Osteoblast (primary cell): ENCODE measurements at regions not wholly inside any gene's neighbourhood (a gene's known extent, or its start where the extent isn't known, plus 50 kb on each side); places are given as distances from the start of the nearest gene placed in this dataset.

Experiments
- DNase-seq: peaks from one replicate; pipeline ENCODE4 v3.0.0; 2011; ENCODE audit warnings: low spot score, mixed read lengths; ENCODE audit not compliant: insufficient read length; ENCODE audit errors: missing footprints
- H2AFZ ChIP-seq: 2 replicates; pipeline ENCODE4 v1.6.0; 2011; ENCODE audit warnings: mild to moderate bottlenecking, low read length
- H3K27ac ChIP-seq: 2 replicates; pipeline ENCODE4 v1.5.1; 2011; ENCODE audit warnings: mild to moderate bottlenecking, low read depth, low read length, moderate library complexity
- H3K27me3 ChIP-seq: 2 replicates; pipeline ENCODE4 v1.6.0; 2012; ENCODE audit warnings: mild to moderate bottlenecking, control low read depth, inconsistent platforms, low read length, moderate library complexity; ENCODE audit not compliant: insufficient read depth
- H3K36me3 ChIP-seq: 2 replicates; pipeline ENCODE4 v1.5.1; 2011; ENCODE audit warnings: mild to moderate bottlenecking, low read length, control low read depth, moderate library complexity; ENCODE audit not compliant: insufficient read depth
- H3K4me1 ChIP-seq: 2 replicates; pipeline ENCODE4 v1.5.1; 2011; ENCODE audit warnings: mild to moderate bottlenecking, low read length, control low read depth, moderate library complexity; ENCODE audit not compliant: insufficient read depth
- H3K4me2 ChIP-seq: 2 replicates; pipeline ENCODE4 v1.6.0; 2011; ENCODE audit warnings: mild to moderate bottlenecking, low read length; ENCODE audit not compliant: insufficient read depth
- H3K4me3 ChIP-seq: fragments of 200-600 bp; sonication (generic); 3 replicates; pipeline ENCODE4 v1.5.1; 2012; ENCODE audit warnings: mild to moderate bottlenecking, low read length, inconsistent platforms; ENCODE audit not compliant: insufficient read depth
- H3K79me2 ChIP-seq: 2 replicates; pipeline ENCODE4 v1.6.0; 2012; ENCODE audit warnings: mild to moderate bottlenecking, low read length, control low read depth, inconsistent platforms; ENCODE audit not compliant: insufficient read depth
- H3K9me3 ChIP-seq: 2 replicates; pipeline ENCODE4 v1.5.1; 2011; ENCODE audit warnings: low read depth, low read length, control low read depth
- H4K20me1 ChIP-seq: 2 replicates; pipeline ENCODE4 v1.6.0; 2012; ENCODE audit warnings: mild to moderate bottlenecking, low read length, control low read depth; ENCODE audit not compliant: insufficient read depth
- TF ChIP-seq, protein P1 (sequence below): IDR thresholded peaks from 2 replicates; pipeline ENCODE4 v1.5.1; 2011; ENCODE audit warnings: mild to moderate bottlenecking, low read depth, low read length, moderate library complexity; ENCODE audit errors: extremely low read depth

DNA sequence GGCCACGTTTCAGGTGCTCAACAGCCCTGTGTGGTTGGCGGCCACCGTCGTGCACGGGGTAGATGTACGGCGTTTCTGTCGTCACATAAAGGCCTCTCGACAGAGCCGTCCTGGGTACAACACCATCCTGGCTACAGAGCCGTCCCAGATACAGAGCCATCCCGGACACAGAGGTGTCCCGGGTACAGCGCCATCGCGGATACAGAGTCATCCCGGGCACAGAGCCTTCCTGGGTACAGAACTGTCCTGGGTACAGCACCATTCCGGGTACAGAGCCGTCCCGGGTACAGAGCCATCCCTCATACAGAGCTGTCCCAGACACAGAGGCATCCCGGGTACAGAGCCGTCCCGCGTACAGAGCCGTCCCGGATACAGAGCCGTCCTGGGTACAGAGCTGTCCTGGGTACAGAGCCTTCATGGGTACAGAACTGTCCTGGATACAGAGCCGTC is 222.7 kb upstream of the SOX1 start:
- Histone ChIP-seq H3K27me3 (no peaks in the 10 kb centered on the region), H4K20me1 (no peaks in the 10 kb centered on the region), H3K79me2 (no peaks in the 10 kb centered on the region), H3K9me3 (no peaks in the 10 kb centered on the region), H3K4me3 (no peak overlapping the region), H3K36me3 (no peaks in the 10 kb centered on the region), H3K27ac (no peak overlapping the region), H3K4me1 (no peaks in the 10 kb centered on the region), H2AFZ (no peak overlapping the region), H3K4me2 (no peak overlapping the region)
- no peak for DNase-seq
- TF ChIP-seq, protein P1, sequence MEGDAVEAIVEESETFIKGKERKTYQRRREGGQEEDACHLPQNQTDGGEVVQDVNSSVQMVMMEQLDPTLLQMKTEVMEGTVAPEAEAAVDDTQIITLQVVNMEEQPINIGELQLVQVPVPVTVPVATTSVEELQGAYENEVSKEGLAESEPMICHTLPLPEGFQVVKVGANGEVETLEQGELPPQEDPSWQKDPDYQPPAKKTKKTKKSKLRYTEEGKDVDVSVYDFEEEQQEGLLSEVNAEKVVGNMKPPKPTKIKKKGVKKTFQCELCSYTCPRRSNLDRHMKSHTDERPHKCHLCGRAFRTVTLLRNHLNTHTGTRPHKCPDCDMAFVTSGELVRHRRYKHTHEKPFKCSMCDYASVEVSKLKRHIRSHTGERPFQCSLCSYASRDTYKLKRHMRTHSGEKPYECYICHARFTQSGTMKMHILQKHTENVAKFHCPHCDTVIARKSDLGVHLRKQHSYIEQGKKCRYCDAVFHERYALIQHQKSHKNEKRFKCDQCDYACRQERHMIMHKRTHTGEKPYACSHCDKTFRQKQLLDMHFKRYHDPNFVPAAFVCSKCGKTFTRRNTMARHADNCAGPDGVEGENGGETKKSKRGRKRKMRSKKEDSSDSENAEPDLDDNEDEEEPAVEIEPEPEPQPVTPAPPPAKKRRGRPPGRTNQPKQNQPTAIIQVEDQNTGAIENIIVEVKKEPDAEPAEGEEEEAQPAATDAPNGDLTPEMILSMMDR: no peak

DNA sequence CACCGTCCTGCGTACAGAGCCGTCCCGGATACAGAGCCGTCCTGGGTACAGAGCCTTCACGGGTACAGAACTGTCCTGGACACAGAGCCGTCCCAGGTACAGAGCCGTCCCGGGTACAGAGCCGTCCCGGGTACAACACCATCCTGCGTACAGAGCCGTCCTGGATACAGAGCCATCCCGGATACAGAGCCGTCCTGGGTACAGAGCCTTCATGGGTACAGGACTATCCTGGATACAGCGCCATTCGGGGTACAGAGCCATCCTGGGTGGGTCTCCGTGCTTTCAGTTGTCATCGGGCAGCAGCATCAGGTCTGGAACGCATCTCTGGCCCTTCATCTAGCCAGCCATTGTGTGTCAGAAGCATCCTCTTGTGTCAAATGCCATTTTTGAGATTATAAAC is 222.3 kb upstream of the SOX1 start:
- no peaks in the 10 kb centered on the region for H3K36me3 ChIP-seq
- no peak for DNase-seq
- no peaks in the 10 kb centered on the region for H3K27me3 ChIP-seq
- H4K20me1 ChIP-seq: no peaks in the 10 kb centered on the region
- no peak overlapping the region for H2AFZ ChIP-seq
- TF ChIP-seq, protein P1: no peak
- H3K4me2 ChIP-seq: no peak overlapping the region
- H3K27ac ChIP-seq: no peak overlapping the region
- no peaks in the 10 kb centered on the region for H3K79me2 ChIP-seq
- no peaks in the 10 kb centered on the region for H3K4me1 ChIP-seq
- H3K9me3 ChIP-seq: no peaks in the 10 kb centered on the region
- no peak overlapping the region for H3K4me3 ChIP-seq

DNA sequence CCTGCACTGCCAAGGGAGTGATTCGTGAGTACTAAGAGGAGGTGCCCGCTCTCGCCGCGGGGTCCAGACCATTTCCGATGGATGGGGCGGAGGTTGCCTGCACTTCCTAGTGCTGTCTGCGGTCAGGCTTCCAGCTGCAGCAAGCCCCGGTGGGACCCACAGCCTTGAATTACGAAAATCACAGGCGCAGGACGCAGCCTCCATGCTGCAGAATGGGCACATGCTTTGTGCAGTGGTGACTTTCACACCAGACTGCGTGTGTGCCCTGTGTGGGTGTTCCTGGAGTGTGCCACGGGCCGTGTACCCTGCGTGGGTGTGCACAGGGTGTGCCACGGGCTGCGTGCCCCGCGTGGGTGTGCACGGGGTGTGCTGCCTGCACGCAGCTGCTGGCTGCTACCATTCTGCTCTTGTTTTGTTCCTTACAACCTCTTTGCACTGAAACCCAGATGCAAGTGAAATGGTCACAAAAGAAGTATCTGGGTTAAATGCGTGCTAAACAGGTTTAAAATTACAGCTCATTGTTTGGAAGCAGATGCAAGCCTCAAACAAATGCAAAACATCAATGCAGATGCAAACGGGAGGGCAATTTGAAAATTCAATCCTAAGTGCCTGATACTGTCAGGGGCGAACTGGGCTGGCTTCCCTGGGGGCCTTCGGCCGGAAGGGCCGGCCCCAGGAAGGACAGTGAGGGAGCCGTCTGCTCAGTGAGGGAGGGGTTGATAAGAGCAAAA is 221.2 kb upstream of the SOX1 start:
- H3K27ac ChIP-seq: no peak overlapping the region
- TF ChIP-seq, protein P1: no peak

GRCh38 chr13:111846391-111847159 is 220.4 kb upstream of the SOX1 start:
- Histone ChIP-seq H3K79me2 (no peaks in the 10 kb centered on the region), H3K4me1 (no peaks in the 10 kb centered on the region), H3K27ac (no peak overlapping the region), H3K27me3 (no peaks in the 10 kb centered on the region), H3K9me3 (no peaks in the 10 kb centered on the region), H2AFZ (no peak overlapping the region), H3K36me3 (no peaks in the 10 kb centered on the region), H4K20me1 (no peaks in the 10 kb centered on the region), H3K4me2 (no peak overlapping the region), H3K4me3 (no peak overlapping the region)
- TF ChIP-seq, protein P1: no peak
- DNase-seq: no peak

More for the DNA sequence above, 221.2 kb upstream of the SOX1 start:
- Histone ChIP-seq H3K27me3 (no peaks in the 10 kb centered on the region), H4K20me1 (no peaks in the 10 kb centered on the region), H3K4me2 (no peak overlapping the region), H3K4me3 (no peak overlapping the region), H2AFZ (no peak overlapping the region), H3K36me3 (no peaks in the 10 kb centered on the region), H3K79me2 (no peaks in the 10 kb centered on the region), H3K9me3 (no peaks in the 10 kb centered on the region), H3K4me1 (no peaks in the 10 kb centered on the region)
- no peak for DNase-seq
